Erythroblast (primary cell): ENCODE measurements at regions not wholly inside any gene's neighbourhood (a gene's known extent, or its start where the extent isn't known, plus 50 kb on each side); places are given as distances from the start of the nearest gene placed in this dataset.
"Not testable (repeated sequence)": the region's sequence is repeated elsewhere in the genome, so short reads cannot be mapped to it uniquely, and the experiment has no call there.

Source experiments
- GATA1 ChIP-seq: IDR thresholded peaks from 2 replicates; pipeline ENCODE4 v1.6.1; 2011; ENCODE audit warnings: low read depth, mild to moderate bottlenecking, control low read depth, low read length, moderate library complexity
- POLR2A ChIP-seq: IDR thresholded peaks from 2 replicates; pipeline ENCODE4 v1.6.1; 2011; ENCODE audit warnings: mild to moderate bottlenecking, low read length

GRCh38 chr11:3537254-3537653 is 104.5 kb downstream of the ART5 start:
- TF ChIP-seq POLR2A, GATA1: not testable (repeated sequence)
